GM12891 (cell line): ENCODE measurements at regions not wholly inside any gene's neighbourhood (a gene's known extent, or its start where the extent isn't known, plus 50 kb on each side); places are given as distances from the start of the nearest gene placed in this dataset.

Source experiments
- POLR2A ChIP-seq: IDR thresholded peaks from 2 replicates; pipeline ENCODE4 v1.6.1; 2011; ENCODE audit warnings: low read depth, low read length, control low read depth
- POLR2AphosphoS5 ChIP-seq: IDR thresholded peaks from 2 replicates; pipeline ENCODE4 v1.6.1; 2011; ENCODE audit warnings: low read depth, low read length, control low read depth
- POU2F2 ChIP-seq: IDR thresholded peaks from 2 replicates; pipeline ENCODE4 v1.6.1; 2011; ENCODE audit warnings: low read depth, mild to moderate bottlenecking, control low read depth, low read length, moderate library complexity
- SPI1 ChIP-seq: IDR thresholded peaks from 2 replicates; pipeline ENCODE4 v1.6.1; 2011; ENCODE audit warnings: low read depth, low read length, control low read depth
- TAF1 ChIP-seq: IDR thresholded peaks from 2 replicates; pipeline ENCODE4 v1.6.1; 2011; ENCODE audit warnings: low read depth, low read length, control low read depth

DNA sequence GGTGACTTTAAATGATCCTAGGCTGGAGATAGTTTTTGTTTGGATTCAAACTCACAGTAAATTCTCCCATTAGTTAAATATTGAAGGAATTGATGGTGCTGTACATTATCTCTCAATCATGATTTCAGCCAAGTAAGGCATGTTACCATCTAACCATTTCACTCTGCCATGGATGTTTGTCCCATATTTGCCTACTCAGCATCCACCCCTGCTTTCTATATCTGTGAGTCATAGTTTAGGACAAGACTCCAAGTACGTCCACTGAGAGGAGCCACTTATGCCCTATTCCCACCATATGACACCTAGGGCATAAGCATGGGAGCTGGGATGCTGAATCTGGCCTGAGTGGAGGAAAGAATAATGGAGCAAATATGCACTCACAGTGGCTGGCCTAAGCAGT is 155.2 kb downstream of the RPL10L start:
- TF ChIP-seq POLR2A: no peak
- no peak for TF ChIP-seq POLR2AphosphoS5
- TF ChIP-seq TAF1: no peak
- TF ChIP-seq SPI1: no peak
- no peak for TF ChIP-seq POU2F2
